Fibroblast of skin of left quadriceps (primary cell): ENCODE measurements at regions not wholly inside any gene's neighbourhood (a gene's known extent, or its start where the extent isn't known, plus 50 kb on each side); places are given as distances from the start of the nearest gene placed in this dataset.

Experiments
- DNase-seq, 2 experiments: peaks; one replicate each; pipeline ENCODE4 v3.0.0-alpha.2; 2013; ENCODE audit warnings: low read depth in 2 of 2

DNA sequence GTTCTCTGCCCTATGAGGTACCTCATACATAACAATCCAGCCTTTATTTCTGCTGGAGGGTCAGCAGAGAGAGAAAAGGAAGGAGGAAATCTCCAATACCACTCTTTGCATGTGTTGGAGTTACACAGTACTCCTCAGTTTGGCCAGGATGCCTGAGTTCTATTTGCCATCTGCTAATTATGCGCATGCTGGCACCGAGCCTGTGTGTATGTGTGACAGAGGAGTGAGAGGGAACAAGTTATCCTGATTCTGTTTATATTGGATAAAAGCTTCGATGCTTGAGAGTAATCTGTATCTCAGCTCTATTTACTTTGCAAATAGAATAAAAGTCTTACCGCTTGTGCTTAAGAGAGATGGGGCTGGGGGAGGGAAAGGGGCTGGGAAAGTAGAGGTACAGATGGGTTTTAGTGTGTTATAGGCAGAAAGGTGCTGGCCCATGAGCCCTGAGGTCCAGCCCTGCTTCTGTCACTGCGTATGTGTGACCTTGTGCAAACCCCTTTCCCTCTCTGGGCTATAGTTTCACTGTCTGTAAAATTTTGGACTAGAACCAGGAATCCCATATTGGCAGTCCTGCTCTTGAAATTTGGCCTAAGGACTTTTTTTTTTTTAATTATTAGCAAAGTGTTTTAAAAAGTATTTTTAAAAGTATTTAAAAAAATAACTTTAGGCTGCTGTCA, 54.5 kb upstream of the PLXNA2 start:
- no peak for DNase-seq

DNA sequence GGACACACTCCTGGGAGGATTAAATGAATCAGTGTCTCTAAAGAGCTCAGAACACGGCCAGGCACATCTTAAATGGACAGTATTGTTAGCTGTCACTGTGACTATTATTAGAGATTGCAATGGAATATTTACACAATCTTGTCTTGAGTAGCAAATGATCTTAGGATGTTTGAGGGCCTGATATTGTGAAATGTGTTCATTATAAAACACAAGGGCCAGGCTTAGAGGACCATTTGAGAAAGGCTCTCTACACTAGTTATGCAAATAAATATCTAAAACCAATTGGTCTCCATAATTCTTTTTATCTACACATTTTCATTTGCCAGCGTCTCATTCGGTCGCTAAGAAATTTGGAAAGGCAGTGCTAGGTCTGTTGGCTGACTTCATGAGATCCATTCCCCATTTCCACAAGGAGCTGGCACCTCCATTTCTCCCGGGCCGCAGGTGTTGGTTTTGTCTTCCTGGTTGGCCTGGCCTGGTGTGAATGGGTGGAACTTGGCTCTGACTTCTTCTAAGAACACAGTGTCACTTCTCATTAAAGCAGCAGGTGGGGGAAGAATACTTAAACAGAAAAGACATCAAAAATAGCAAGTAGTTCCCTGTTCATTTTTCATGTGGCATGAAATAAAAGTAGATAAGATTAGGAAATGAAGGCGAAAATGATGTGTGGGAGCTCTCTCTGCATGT, 56.0 kb upstream of the PLXNA2 start:
- DNase-seq = no peak

DNA sequence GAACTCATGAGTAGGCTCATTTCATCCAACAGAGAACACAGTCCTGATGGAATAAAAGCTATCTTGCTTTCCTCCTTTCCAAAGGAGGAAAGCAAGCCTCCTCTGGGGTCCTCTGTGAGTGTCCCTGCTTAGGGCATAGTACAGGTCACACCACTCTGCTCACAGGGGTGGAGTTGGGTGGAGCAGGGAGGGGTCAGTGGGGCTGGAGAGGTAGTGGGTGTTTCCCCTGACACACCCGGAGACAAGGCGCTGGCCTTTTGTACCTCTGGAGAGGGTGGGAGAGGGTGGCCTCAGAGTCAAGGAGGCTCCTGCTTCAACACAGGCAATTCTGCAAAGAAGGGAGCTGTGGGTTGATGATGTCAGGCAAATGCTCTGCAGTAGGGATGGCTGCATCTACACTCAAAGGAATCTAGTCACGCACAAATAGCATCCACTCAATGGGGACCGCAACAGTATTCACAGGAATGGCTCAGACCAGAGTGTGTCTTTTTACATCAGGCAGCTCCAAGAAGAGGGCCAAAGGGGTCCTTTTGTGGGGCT, 58.6 kb upstream of the PLXNA2 start:
- DNase-seq = no peak

DNA sequence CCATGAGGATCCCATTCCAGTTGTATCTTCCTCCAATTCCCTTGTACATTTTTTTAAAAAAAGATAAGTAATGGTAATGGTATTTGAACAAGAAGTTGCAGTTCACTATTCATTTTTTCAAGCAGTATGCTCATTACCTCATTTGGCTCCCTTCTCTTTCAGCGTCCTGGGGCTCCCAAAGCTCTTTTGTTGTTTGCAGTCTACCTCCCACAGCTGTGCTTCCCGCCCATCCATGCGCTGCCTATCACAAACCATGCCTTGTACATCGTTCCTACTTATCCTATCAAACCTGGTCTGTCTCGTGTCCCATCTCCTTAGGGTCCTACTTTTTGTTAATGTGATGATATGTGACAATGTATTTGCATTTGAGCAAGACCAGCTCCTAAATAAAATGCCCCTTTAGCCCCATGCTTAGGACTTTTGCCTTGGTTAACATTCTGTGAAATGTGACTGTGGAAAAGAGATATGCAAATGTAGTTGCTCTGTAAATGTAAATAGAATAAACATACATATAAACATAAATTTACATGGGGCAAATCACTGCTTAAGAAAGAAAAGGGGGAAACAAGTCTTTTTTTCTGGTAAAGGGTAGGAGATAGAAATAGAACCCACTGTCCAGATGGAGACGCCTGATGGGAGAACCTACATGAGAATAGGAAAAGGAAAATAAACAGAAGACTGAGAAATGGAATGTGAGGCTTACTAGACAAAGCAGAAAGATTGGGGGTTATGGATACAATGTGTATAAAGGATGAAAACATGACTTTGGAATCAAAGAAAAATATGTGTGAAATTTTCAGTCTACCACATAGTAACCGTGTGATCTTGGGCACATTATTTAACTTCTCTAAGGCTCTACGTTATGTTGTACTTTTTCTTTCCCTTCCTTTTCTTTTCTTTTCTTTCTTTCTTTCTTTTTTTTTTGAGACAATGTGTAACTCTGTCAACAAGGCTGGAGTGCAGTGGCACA, 59.8 kb upstream of the PLXNA2 start:
- no peak for DNase-seq

DNA sequence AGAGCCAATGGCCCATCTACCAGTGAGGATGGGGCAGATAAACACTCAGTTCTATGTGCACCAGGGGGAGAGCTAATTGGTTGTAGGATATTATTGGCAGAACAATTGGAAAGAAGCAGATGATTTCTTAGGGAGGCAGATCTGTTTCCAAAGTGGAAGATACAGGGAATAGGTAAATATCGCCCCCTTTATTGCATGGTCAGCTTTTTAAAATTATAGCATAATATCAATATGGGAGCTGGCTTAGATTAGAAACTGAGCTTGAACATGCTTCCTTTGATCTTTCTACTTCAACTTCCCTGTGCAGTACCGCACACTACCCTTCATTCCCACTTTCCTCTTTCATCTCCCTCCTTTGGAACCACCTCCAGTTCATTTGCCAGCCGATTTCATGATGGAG, 64.0 kb upstream of the PLXNA2 start:
- DNase-seq = no peak

DNA sequence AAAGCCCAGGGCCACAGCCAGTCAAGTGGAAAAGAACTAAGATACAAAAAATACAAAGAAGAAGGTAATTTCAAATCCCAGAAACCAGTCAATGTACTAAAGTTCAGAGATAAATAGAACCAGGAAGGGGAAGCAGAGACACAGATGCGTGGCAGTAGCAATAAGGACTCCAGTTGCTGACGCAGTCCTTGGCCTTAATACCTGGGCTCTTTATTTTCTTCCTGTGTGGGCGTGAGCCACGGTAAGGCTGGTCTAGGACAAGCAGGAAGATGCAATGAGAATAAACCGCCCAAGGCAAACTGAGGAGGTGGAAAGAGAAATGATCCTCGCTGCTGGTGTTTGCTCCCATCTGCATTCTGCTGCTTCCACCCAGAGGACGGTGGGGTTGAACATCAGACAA, 65.6 kb upstream of the PLXNA2 start:
- DNase-seq = no peak

DNA sequence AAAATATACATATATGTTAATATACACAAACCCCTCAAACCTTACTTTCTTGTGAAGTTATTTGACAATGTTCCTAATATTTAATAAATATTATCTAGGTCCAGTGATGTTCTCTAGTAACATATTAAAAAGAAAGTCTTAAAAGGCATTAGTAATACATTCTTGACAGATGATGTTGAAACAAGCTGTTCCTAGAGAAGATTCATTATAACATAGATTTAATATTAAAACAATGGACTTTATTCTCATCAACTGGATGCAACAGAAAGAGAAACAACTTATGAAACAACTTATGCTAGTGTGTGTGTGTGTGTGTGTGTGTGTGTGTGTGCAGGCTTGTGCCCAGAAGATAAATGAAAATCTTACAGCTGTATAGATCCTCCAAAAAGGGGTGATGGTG, 68.5 kb upstream of the PLXNA2 start:
- no peak for DNase-seq

DNA sequence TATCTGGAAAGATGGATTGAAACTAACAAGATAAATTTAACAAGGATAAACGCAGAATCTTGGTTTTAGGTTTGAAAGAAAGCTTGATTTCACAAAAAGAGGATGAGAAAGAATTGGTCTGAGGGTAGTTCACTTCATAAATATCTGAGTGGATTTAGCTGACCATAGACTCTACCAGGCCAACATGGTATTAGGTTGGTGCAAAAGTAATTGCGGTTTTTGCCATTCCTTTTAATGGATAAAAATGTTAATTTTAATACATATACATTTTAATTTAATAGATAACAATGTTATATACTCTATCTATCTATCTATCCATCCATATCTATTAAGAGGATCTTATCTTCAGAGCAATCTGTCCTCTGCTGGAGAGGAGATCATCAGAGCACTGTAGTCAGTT, 70.2 kb upstream of the PLXNA2 start:
- no peak for DNase-seq

DNA sequence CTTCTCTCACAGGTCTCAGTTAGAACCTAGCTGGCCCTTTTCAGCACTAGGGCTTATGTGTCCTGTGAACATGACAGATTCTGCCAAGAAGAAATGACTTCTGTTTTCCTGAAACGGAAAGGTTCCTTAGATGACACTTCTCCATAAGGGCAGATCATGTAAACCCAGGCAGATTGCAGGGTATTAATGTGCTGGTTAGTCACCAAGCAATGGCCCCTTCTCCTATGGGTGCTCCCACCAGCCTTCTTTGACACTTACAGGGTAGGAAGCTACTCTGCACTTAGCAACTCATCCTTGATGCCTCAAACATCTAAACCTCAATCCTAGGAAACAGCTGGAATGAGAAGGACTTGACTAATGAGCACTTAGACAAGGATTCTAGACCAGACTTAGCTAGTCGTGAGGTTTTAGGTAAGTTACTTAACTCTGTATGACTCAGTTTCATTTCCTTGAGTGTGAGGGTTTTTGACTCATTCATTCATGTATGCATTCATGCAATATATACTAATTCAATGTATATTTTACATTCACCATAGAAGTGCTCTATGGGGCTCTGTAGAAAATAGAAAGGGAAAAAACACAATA, 74.1 kb upstream of the PLXNA2 start:
- peak in 1 of 2 experiments; percentile 2 for DNase-seq

DNA sequence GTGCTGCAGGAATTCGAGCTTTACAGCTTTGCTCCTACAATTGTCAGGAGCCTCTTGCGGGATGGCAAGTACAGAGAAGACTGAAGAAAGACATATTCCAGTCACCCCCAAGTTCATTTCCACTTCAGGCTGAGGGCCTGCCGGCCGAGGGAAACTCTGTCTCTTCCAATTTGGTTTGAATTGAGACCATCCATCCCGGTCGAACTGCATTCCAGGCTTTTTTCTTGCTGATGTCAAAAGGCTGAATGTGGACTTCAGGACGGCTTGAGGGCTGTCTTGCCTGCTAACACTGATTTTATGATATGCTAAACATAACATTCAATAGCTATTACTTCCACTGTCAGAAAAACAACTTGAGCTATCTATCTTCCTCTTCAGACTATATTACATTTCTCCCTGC, 79.8 kb upstream of the PLXNA2 start:
- no peak for DNase-seq

DNA sequence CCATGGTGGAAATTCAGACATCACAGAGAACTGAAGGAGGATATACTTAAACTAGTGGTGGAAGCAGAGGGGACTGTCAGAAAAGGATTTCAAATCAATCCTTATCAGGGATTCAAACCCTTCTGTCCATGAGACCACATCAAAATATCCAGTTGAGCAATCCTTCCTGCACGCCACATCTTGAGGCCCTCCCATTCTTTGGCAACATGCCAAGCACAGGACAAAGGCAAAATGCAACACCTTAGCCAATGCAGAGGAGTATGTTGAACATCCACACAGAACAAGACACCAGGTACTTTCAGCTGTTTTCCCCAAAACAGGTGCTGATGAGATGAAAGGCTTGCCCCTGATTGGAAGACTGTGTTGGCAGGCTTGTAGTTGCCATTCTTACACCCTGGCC, 81.8 kb upstream of the PLXNA2 start:
- DNase-seq = no peak

DNA sequence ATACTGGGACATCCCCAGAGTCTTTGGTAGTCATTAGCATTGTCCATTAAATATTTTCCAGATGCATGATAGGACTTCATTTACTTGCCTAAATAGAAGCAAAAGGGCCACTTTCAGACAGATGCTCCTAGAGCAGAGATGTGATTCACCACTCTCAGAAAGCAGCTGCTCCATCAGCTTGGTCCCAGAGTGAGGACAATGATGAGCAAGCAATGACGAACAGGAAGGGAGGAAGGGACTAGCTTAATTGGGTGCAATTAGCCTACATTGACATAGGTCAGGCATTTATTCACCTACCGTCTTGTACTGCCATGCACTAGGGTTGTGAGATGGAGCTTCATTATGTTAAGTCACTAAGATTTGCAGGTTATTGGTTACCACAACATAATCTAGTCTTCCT, 85.1 kb upstream of the PLXNA2 start:
- no peak for DNase-seq

DNA sequence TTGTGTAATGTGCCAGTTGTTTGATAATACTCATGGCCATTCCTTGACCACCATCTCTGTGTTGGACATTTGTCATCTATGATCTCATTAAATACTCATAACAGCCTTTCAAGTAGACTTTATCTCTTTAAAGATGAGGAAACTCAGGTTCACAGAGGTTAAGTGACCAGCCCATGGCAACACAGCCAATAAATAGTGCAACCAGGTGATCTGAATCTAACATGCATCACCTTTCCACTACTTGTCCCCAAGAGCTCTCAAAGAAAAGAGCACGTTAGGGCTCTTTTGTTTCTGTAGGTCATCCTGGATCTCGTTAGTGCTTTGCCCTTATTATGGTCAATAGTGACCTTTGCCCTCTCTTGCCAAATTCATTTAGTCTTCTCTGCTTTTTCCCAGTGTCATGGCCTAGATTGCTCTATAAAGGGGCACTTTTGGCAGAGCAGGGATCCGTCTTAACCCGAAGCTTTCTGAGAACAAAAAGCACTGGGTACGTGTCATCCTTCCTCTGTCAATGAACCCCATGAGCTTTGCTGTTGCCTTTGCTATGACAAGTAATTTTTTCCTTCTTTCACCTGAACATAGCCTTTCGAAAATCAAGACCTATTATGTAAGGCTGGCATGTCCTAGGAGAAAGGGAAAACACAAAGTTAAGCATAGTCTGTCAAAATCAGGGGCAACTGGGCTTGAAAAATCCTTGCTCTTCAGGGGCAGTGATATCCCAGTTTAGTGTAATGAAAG, 88.0 kb upstream of the PLXNA2 start:
- DNase-seq = no peak

DNA sequence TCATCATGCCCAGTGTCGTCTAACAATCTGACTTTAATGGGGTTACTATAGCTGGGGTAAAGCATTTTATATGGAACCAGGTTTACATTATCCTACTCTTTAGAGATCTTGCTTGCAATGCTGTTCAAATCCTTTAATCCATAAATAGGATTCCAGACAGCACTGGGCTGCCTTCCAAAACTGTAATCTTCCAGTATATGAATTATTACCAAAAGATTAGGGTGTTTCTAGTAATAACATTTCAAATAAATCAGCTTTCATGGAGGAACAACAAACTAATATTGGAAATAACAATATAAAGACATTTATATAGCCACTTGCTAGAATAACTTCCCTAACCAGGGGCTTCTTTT, 88.6 kb upstream of the PLXNA2 start:
- DNase-seq = no peak

DNA sequence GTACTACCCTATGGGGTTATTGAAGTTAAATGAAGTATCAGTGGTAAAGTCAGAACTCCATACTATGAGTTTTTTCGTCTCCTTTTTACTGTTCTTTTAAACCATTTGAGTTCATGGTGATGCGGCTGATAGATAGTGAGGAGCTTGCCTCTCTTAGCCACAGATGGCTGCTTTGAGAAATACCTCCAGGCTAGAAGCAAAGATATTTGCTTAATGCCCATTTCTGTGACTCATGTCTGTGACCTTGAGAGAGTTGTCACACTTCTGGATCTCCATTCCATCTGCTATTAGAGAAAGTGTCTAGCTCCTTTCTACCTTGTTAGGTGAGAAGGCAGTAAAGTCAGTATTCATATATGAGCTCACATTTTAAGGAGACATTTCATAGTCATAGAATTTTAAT, 89.5 kb upstream of the PLXNA2 start:
- no peak for DNase-seq

DNA sequence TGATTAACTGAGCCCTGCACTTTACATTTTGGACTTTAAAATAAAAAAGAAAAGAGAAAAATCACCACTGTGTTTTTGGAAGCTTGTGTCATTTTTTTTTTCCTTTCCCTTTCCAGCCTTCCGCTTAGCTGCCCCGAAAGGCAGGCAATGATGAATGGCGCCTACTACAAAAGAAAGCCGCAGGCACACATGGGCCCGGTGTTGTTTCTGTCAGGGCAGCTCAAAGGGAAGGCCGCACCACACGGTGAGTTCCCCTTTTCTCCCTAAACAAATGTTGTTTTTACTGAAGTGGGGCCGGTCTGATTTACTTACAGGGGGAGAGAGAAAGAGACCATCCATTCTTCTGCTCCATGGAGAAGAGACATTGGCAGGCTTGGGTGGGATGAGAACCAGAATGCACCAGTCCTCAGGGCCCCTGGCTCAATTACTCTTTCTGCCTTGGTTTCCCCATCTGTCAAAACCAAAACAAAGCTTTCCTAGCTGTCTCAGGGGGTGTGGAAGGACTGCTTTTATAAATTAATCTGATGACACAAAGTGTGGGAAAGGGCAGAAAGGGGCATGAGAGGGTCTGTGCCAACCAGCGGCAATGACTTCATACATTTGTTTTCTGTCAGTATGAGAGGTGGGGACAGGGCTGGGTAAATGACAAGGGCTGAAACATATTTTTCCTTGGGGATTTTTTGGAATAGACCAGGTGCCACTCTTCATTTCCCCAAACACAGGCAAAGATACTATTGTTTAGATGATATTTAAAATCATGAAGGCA, 91.4 kb upstream of the PLXNA2 start:
- DNase-seq = no peak

DNA sequence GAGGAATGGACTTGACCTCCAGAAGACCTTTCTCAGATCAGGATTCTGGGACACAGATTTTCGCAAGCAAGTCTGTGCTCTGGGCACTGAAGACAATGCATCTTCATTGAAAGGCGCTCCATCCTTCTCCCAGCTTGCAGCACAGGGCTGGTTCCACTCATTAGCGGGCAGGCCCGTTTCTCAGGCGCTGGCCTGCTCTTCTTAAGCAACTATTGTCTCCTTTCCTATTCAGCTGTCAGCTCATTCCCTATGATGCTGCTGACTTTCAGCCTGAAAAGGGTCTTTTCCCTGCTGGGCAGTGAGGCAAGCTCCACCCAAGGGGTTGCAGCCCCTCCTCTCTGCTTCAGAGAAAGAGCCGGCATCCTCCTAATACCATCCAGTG, 91.9 kb upstream of the PLXNA2 start:
- DNase-seq = no peak

DNA sequence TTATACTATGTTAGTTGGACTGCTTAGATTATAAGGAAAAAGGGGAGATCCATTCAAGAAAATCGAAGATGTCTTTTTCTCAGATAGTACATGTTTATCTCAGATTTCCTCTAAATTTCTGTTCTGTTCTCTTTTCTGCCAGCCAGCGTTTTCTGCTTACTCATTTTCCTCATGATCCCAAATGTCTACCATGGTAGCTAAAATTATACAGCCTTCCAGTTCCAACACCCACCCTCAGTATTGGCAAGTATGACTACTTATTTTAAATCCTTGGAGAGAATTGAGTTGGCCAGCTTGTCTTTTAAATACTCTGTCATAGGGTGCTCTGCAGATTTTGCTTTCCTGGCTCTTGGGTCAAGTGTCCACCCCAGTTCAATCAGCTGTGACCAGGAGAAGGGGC, 95.7 kb upstream of the PLXNA2 start:
- no peak for DNase-seq

DNA sequence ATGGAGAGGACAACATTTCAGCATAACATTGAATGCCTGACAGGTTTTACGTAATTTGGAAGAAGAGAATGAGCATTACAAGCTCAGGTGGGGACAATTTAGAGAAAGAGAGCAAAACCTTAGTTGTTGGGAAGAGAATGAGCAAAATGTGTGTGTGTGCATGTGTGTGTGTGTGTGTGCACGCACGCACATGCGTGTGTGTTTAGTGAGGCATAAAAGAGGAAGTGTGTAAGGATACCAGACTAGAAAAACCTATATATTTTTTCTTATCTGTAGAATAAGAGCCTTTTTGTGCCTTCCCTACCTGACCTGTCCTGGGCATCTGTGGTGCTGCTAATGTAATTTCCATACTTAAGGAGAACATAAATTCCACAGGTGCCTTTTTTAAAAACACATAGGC, 99.0 kb upstream of the PLXNA2 start:
- no peak for DNase-seq

DNA sequence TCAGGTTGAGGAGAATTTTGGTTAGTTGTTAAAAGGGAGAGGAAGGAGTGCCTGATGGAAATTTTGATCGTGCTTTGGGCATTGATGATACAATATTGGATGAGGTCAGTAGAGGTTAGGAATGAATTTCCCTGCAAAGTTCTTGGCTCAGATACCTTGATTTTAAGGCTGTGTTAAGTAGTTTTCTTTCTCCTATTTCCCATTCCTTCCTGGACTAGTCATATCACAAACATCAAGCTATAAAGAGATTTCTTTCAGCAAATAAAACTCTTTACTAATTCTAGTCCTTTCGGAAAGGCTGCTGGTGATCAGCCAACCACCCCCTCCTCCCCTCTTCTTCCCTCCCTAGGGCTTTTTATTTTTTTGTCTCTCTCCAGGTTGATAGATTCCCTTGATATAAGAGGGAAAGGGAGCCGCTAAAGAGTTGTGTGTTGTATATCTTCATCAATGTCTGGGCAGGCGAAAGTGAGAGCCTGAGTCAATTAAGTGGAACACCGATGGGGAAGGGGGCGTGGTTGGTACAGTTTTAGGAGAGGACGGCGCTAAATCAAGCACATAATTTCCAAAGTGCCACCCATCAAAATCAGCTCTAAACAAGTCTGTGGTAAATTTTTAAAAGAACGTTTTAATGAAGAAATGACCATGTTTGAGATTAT, 100.1 kb upstream of the PLXNA2 start:
- no peak for DNase-seq
